ENCODE measurements at regions not wholly inside any gene's neighbourhood (a gene's known extent, or its start where the extent isn't known, plus 50 kb on each side); places are given as distances from the start of the nearest gene placed in this dataset.

GRCh38 chr11:92340839-92341238, 116.2 kb downstream of the FAT3 start:
- TF ChIP-seq, protein P1, sequence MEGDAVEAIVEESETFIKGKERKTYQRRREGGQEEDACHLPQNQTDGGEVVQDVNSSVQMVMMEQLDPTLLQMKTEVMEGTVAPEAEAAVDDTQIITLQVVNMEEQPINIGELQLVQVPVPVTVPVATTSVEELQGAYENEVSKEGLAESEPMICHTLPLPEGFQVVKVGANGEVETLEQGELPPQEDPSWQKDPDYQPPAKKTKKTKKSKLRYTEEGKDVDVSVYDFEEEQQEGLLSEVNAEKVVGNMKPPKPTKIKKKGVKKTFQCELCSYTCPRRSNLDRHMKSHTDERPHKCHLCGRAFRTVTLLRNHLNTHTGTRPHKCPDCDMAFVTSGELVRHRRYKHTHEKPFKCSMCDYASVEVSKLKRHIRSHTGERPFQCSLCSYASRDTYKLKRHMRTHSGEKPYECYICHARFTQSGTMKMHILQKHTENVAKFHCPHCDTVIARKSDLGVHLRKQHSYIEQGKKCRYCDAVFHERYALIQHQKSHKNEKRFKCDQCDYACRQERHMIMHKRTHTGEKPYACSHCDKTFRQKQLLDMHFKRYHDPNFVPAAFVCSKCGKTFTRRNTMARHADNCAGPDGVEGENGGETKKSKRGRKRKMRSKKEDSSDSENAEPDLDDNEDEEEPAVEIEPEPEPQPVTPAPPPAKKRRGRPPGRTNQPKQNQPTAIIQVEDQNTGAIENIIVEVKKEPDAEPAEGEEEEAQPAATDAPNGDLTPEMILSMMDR (IDR thresholded peaks at IDR 0.05), result peak; percentile 55
- TF ChIP-seq, protein P2, sequence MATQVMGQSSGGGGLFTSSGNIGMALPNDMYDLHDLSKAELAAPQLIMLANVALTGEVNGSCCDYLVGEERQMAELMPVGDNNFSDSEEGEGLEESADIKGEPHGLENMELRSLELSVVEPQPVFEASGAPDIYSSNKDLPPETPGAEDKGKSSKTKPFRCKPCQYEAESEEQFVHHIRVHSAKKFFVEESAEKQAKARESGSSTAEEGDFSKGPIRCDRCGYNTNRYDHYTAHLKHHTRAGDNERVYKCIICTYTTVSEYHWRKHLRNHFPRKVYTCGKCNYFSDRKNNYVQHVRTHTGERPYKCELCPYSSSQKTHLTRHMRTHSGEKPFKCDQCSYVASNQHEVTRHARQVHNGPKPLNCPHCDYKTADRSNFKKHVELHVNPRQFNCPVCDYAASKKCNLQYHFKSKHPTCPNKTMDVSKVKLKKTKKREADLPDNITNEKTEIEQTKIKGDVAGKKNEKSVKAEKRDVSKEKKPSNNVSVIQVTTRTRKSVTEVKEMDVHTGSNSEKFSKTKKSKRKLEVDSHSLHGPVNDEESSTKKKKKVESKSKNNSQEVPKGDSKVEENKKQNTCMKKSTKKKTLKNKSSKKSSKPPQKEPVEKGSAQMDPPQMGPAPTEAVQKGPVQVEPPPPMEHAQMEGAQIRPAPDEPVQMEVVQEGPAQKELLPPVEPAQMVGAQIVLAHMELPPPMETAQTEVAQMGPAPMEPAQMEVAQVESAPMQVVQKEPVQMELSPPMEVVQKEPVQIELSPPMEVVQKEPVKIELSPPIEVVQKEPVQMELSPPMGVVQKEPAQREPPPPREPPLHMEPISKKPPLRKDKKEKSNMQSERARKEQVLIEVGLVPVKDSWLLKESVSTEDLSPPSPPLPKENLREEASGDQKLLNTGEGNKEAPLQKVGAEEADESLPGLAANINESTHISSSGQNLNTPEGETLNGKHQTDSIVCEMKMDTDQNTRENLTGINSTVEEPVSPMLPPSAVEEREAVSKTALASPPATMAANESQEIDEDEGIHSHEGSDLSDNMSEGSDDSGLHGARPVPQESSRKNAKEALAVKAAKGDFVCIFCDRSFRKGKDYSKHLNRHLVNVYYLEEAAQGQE (IDR thresholded peaks at IDR 0.05; ENCODE audit: insufficient read depth in 1 of 2, low read depth in 2 of 2, low read length in 1 of 2), result no peak
- no peak for TF ChIP-seq SIN3A (IDR thresholded peaks at IDR 0.05; ENCODE audit: borderline replicate concordance, insufficient read depth, low read depth, low read length)
- TF ChIP-seq POLR2AphosphoS5 (IDR thresholded peaks at IDR 0.05; ENCODE audit: low read depth, low read length), result no peak

Data from Panc1 (cell line).